ENCODE measurements at regions not wholly inside any gene's neighbourhood (a gene's known extent, or its start where the extent isn't known, plus 50 kb on each side); places are given as distances from the start of the nearest gene placed in this dataset.

GRCh38 chr4:128654465-128654864 is 155.0 kb upstream of the JADE1 start:
- Histone ChIP-seq H4K20me1 (ENCODE audit: insufficient read depth, low read length) (no peaks in the 10 kb centered on the region), H3K4me3 (ENCODE audit: low read depth, low read length, poor library complexity, severe bottlenecking) (no peak overlapping the region), H3K79me2 (ENCODE audit: insufficient read depth, low read depth, low read length) (no peaks in the 10 kb centered on the region), H3K4me2 (ENCODE audit: low read length) (no peak overlapping the region), H3K9me3 (ENCODE audit: low read length) (peaks cover 16% of the 10 kb centered on the region; the same call in 1 of the 2 replicates), H3K27ac (ENCODE audit: low read depth, low read length, poor library complexity, severe bottlenecking) (no peak overlapping the region), H3K36me3 (ENCODE audit: insufficient read depth, low read length) (no peaks in the 10 kb centered on the region), H3K9me2 (ENCODE audit: insufficient read depth, low read length) (no peaks in the 10 kb centered on the region), H3K4me1 (ENCODE audit: insufficient read depth, low read length, poor library complexity, severe bottlenecking) (no peaks in the 10 kb centered on the region), H2AFZ (ENCODE audit: low read length) (no peak overlapping the region)
- ChIA-PET CTCF (ENCODE audit: unreplicated experiment) (no interaction called here), POLR2A (no interaction called here)
- TF ChIP-seq EZH2phosphoT487 (IDR thresholded peaks at IDR 0.05; ENCODE audit: borderline replicate concordance, low read depth, low read length) (no peak), CTCF (conservative IDR thresholded peaks at IDR 0.05; ENCODE audit: low read length) (no peak)
- no peak for DNase-seq (ENCODE audit: low spot score)
- BruUV-seq (replicated peaks): no TSS peak
- intact Hi-C loops (cut with micrococcal nuclease; ENCODE audit: unreplicated experiment): no loop called here

GRCh38 chr4:128653527-128654444 is 155.7 kb upstream of the JADE1 start:
- Histone ChIP-seq H3K79me2 (ENCODE audit: insufficient read depth, low read depth, low read length) (no peaks in the 10 kb centered on the region), H3K4me2 (ENCODE audit: low read length) (no peak overlapping the region), H3K27ac (ENCODE audit: low read depth, low read length, poor library complexity, severe bottlenecking) (no peak overlapping the region), H4K20me1 (ENCODE audit: insufficient read depth, low read length) (no peaks in the 10 kb centered on the region), H3K9me2 (ENCODE audit: insufficient read depth, low read length) (no peaks in the 10 kb centered on the region), H3K4me1 (ENCODE audit: insufficient read depth, low read length, poor library complexity, severe bottlenecking) (no peaks in the 10 kb centered on the region), H3K36me3 (ENCODE audit: insufficient read depth, low read length) (no peaks in the 10 kb centered on the region), H3K4me3 (ENCODE audit: low read depth, low read length, poor library complexity, severe bottlenecking) (no peak overlapping the region), H3K9me3 (ENCODE audit: low read length) (peaks cover 16% of the 10 kb centered on the region; the same call in 1 of the 2 replicates), H2AFZ (ENCODE audit: low read length) (no peak overlapping the region)
- intact Hi-C loops (cut with micrococcal nuclease; ENCODE audit: unreplicated experiment): no loop called here
- POLR2A ChIA-PET: interaction anchor here (1.2 kb wide), 1 partner anchor 36 kb away, joined by 6 read pairs; no protein-coding TSS in a partner anchor
- CTCF ChIA-PET (ENCODE audit: unreplicated experiment): no interaction called here
- BruUV-seq (replicated peaks): no TSS peak
- DNase-seq (ENCODE audit: low spot score): no peak
- TF ChIP-seq EZH2phosphoT487 (IDR thresholded peaks at IDR 0.05; ENCODE audit: borderline replicate concordance, low read depth, low read length) (no peak), CTCF (conservative IDR thresholded peaks at IDR 0.05; ENCODE audit: low read length) (no peak)

GRCh38 chr4:128649575-128650205 is 159.8 kb upstream of the JADE1 start:
- TF ChIP-seq CTCF (conservative IDR thresholded peaks at IDR 0.05; ENCODE audit: low read length) (no peak), EZH2phosphoT487 (IDR thresholded peaks at IDR 0.05; ENCODE audit: borderline replicate concordance, low read depth, low read length) (no peak)
- H3K4me1 ChIP-seq (ENCODE audit: insufficient read depth, low read length, poor library complexity, severe bottlenecking): no peaks in the 10 kb centered on the region
- H3K4me2 ChIP-seq (ENCODE audit: low read length): no peak overlapping the region
- H4K20me1 ChIP-seq (ENCODE audit: insufficient read depth, low read length): no peaks in the 10 kb centered on the region
- peaks cover 7% of the 10 kb centered on the region; the same call in 1 of the 2 replicates for H3K9me3 ChIP-seq (ENCODE audit: low read length)
- intact Hi-C loops (cut with micrococcal nuclease; ENCODE audit: unreplicated experiment): no loop called here
- no peak for DNase-seq (ENCODE audit: low spot score)
- no peak overlapping the region for H3K4me3 ChIP-seq (ENCODE audit: low read depth, low read length, poor library complexity, severe bottlenecking)
- no TSS peak for BruUV-seq (replicated peaks)
- H3K27ac ChIP-seq (ENCODE audit: low read depth, low read length, poor library complexity, severe bottlenecking): no peak overlapping the region
- CTCF ChIA-PET (ENCODE audit: unreplicated experiment): no interaction called here
- no peaks in the 10 kb centered on the region for H3K79me2 ChIP-seq (ENCODE audit: insufficient read depth, low read depth, low read length)
- POLR2A ChIA-PET: no interaction called here
- H2AFZ ChIP-seq (ENCODE audit: low read length): no peak overlapping the region
- H3K9me2 ChIP-seq (ENCODE audit: insufficient read depth, low read length): no peaks in the 10 kb centered on the region
- no peaks in the 10 kb centered on the region for H3K36me3 ChIP-seq (ENCODE audit: insufficient read depth, low read length)
